Breast epithelium (tissue), 3 donors: ENCODE measurements at regions not wholly inside any gene's neighbourhood (a gene's known extent, or its start where the extent isn't known, plus 50 kb on each side); places are given as distances from the start of the nearest gene placed in this dataset.

Experiments
- POLR2A ChIP-seq: fragments of 450-650 bp; IDR thresholded peaks from one replicate; pipeline ENCODE4 v1.6.1; 2016; ENCODE audit warnings: antibody characterized with exemption, mild to moderate bottlenecking, moderate library complexity
- POLR2AphosphoS5 ChIP-seq, 3 donors: sonication (generic); formaldehyde crosslinking; IDR thresholded peaks; one replicate each; pipeline ENCODE4 v1.6.1; 2017; ENCODE audit warnings: antibody characterized with exemption in 3 of 3
- TF ChIP-seq, protein P1 (sequence below), 3 donors: fragments of 450-650 bp; IDR thresholded peaks; one replicate each; pipeline ENCODE4 v1.5.1; 2016 to 2017; ENCODE audit warnings: antibody characterized with exemption in 3 of 3, mild to moderate bottlenecking in 3 of 3, moderate library complexity in 3 of 3

DNA sequence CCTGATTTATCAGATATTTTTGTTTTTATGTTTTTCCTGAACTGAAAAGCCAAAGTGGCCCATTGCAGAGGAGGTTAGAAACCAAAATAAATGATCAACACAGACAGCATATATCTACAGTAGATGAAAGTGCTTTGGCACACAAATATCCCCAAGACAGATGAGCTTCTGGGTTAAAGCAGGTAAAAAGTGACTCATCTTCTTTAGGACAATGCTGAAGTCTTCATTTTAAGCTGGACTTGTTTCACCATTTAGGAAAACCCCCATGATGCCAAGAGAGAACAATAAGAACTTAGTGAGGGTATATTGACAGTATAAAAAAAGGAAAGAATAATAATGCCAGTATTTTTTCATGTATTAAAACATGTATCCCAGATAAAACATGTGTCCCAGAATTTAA, 100.8 kb upstream of the OR9G4 start:
- TF ChIP-seq POLR2A (no peak), POLR2AphosphoS5 (IDR thresholded peaks at IDR 0.05) (no peak)
- TF ChIP-seq, protein P1, sequence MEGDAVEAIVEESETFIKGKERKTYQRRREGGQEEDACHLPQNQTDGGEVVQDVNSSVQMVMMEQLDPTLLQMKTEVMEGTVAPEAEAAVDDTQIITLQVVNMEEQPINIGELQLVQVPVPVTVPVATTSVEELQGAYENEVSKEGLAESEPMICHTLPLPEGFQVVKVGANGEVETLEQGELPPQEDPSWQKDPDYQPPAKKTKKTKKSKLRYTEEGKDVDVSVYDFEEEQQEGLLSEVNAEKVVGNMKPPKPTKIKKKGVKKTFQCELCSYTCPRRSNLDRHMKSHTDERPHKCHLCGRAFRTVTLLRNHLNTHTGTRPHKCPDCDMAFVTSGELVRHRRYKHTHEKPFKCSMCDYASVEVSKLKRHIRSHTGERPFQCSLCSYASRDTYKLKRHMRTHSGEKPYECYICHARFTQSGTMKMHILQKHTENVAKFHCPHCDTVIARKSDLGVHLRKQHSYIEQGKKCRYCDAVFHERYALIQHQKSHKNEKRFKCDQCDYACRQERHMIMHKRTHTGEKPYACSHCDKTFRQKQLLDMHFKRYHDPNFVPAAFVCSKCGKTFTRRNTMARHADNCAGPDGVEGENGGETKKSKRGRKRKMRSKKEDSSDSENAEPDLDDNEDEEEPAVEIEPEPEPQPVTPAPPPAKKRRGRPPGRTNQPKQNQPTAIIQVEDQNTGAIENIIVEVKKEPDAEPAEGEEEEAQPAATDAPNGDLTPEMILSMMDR (IDR thresholded peaks at IDR 0.05), result no peak
